IMR-90 (cell line): ENCODE measurements at regions not wholly inside any gene's neighbourhood (a gene's known extent, or its start where the extent isn't known, plus 50 kb on each side); places are given as distances from the start of the nearest gene placed in this dataset.
A peak's percentile ranks its signal among the peaks of the same experiment; 100 is the strongest.

ENCODE experiments used
- ATAC-seq: fragments of 200-7000 bp; cut with Tn5 transposase; 2 replicates; pipeline ENCODE4 v1.9.1; 2020; ENCODE audit warnings: low read depth, mild to moderate bottlenecking, moderate library complexity
- BruUV-seq: library from RNA; stranded (reverse); fragments of 400-500 nt; replicated peaks from 2 replicates; lab custom pipeline; 2021; lab: Mats Ljungman, UMichigan
- CTCF ChIA-PET: fragments of 300-600 bp; formaldehyde crosslinking; extraction: SDS; loops from one replicate; lab custom pipeline; 2021; ENCODE audit warnings: antibody characterized with exemption; lab: Yijun Ruan, JAX
- POLR2A ChIA-PET: fragments of 300-600 bp; sonication (Branson Sonifier 250); formaldehyde crosslinking; loops from one replicate; lab custom pipeline; 2022; ENCODE audit warnings: antibody characterized with exemption; ENCODE audit not compliant: unreplicated experiment; lab: Charles Lee
- DNase-seq: peaks from one replicate; pipeline ENCODE4 v3.0.0; 2013
- H2AFZ ChIP-seq: replicated peaks from 2 replicates; pipeline ENCODE3; 2013; ENCODE audit warnings: low read length, mild to moderate bottlenecking; ENCODE audit not compliant: poor library complexity
- H2AK5ac ChIP-seq: 2 replicates; pipeline ENCODE4 v1.6.1; 2013; ENCODE audit warnings: low read depth, low read length, inconsistent platforms
- H2AK9ac ChIP-seq: replicated peaks from 2 replicates; pipeline ENCODE3; 2013; ENCODE audit warnings: mild to moderate bottlenecking, low read depth, low read length, moderate library complexity; ENCODE audit not compliant: poor library complexity
- H2BK120ac ChIP-seq: 2 replicates; pipeline ENCODE4 v1.6.1; 2013; ENCODE audit warnings: low read depth, low read length, inconsistent platforms
- H2BK15ac ChIP-seq: 3 replicates; pipeline ENCODE4 v1.6.1; 2013; ENCODE audit warnings: low read depth, low read length, inconsistent platforms
- H2BK20ac ChIP-seq: 2 replicates; pipeline ENCODE4 v1.6.1; 2013; ENCODE audit warnings: low read depth, mild to moderate bottlenecking, inconsistent platforms, low read length, moderate library complexity
- H2BK5ac ChIP-seq: 2 replicates; pipeline ENCODE4 v1.6.1; 2013; ENCODE audit warnings: mild to moderate bottlenecking, low read depth, low read length, inconsistent platforms; ENCODE audit not compliant: poor library complexity, severe bottlenecking
- H3K14ac ChIP-seq: replicated peaks from 2 replicates; pipeline ENCODE4 v1.6.1; 2013; ENCODE audit warnings: low read depth, low read length, inconsistent platforms
- H3K18ac ChIP-seq: 2 replicates; pipeline ENCODE4 v1.6.1; 2013; ENCODE audit warnings: low read depth, low read length, control low read depth
- H3K23ac ChIP-seq: 2 replicates; pipeline ENCODE4 v1.6.1; 2013; ENCODE audit warnings: low read depth, low read length, inconsistent platforms
- H3K27ac ChIP-seq: 2 replicates; pipeline ENCODE4 v1.5.1; 2013; ENCODE audit warnings: mild to moderate bottlenecking, control low read depth, low read length; ENCODE audit not compliant: insufficient read depth
- H3K27me3 ChIP-seq: 2 replicates; pipeline ENCODE4 v1.6.1; 2013; ENCODE audit warnings: low read length; ENCODE audit not compliant: control insufficient read depth, insufficient read depth
- H3K36me3 ChIP-seq: 2 replicates; pipeline ENCODE4 v1.6.1; 2013; ENCODE audit warnings: low read length, mixed read lengths; ENCODE audit not compliant: control insufficient read depth, insufficient read depth
- H3K4ac ChIP-seq: 2 replicates; pipeline ENCODE4 v1.6.1; 2013; ENCODE audit warnings: low read depth, low read length, inconsistent platforms
- H3K4me1 ChIP-seq: 2 replicates; pipeline ENCODE4 v1.6.1; 2013; ENCODE audit warnings: low read length, mixed read lengths; ENCODE audit not compliant: control insufficient read depth, insufficient read depth
- H3K4me2 ChIP-seq: 2 replicates; pipeline ENCODE4 v1.6.1; 2013; ENCODE audit warnings: low read depth, mild to moderate bottlenecking, control low read depth, low read length, moderate library complexity
- H3K4me3 ChIP-seq: 2 replicates; pipeline ENCODE4 v1.5.1; 2013; ENCODE audit warnings: low read depth, mild to moderate bottlenecking, control low read depth, low read length, moderate library complexity; ENCODE audit not compliant: insufficient read depth
- H3K56ac ChIP-seq: 2 replicates; pipeline ENCODE4 v1.6.1; 2013; ENCODE audit warnings: low read length, inconsistent platforms; ENCODE audit not compliant: insufficient read depth; ENCODE audit errors: extremely low read depth
- H3K79me1 ChIP-seq, 2 experiments: 2 replicates each; pipeline ENCODE4 v1.6.1; 2013; ENCODE audit warnings: low read length in 2 of 2, inconsistent platforms in 1 of 2, low read depth in 1 of 2
- H3K9ac ChIP-seq: 2 replicates; pipeline ENCODE4 v1.6.1; 2013; ENCODE audit warnings: low read depth, low read length, control low read depth
- H3K9me1 ChIP-seq: 2 replicates; pipeline ENCODE4 v1.6.1; 2013; ENCODE audit warnings: low read length, inconsistent platforms; ENCODE audit not compliant: insufficient read depth
- H3K9me3 ChIP-seq: 2 replicates; pipeline ENCODE4 v1.6.1; 2013; ENCODE audit warnings: low read length; ENCODE audit not compliant: control insufficient read depth, insufficient read depth
- H4K20me1 ChIP-seq: 2 replicates; pipeline ENCODE4 v1.6.1; 2013; ENCODE audit warnings: low read length, inconsistent platforms; ENCODE audit not compliant: insufficient read depth
- H4K5ac ChIP-seq: 2 replicates; pipeline ENCODE4 v1.6.1; 2013; ENCODE audit warnings: mild to moderate bottlenecking, low read depth, low read length, control low read depth
- H4K8ac ChIP-seq, 2 experiments: 2 replicates each; pipeline ENCODE4 v1.6.1; 2013; ENCODE audit warnings: low read depth in 2 of 2, low read length in 2 of 2, control low read depth in 1 of 2, inconsistent platforms in 1 of 2
- H4K91ac ChIP-seq: 2 replicates; pipeline ENCODE4 v1.6.1; 2013; ENCODE audit warnings: low read depth, low read length, inconsistent platforms; ENCODE audit not compliant: insufficient read depth
- BHLHE40 ChIP-seq: fragments of 150-350 bp; IDR thresholded peaks from 2 replicates; pipeline ENCODE4 v1.6.1; 2016; ENCODE audit warnings: mild to moderate bottlenecking, low read depth, low read length
- CHD1 ChIP-seq: IDR thresholded peaks from 2 replicates; pipeline ENCODE4 v1.6.1; 2012; ENCODE audit warnings: low read depth, low read length, improper control_type of control experiment
- CTCF ChIP-seq: conservative IDR thresholded peaks from 2 replicates; pipeline ENCODE4 v1.5.1; 2012; ENCODE audit warnings: mild to moderate bottlenecking, low read depth, low read length, improper control_type of control experiment
- FOS ChIP-seq: fragments of 150-350 bp; IDR thresholded peaks from 2 replicates; pipeline ENCODE4 v1.6.1; 2016; ENCODE audit warnings: low read depth, low read length
- MAZ ChIP-seq: IDR thresholded peaks from 2 replicates; pipeline ENCODE4 v1.6.1; 2012; ENCODE audit warnings: low read depth, mild to moderate bottlenecking, low read length, improper control_type of control experiment, moderate library complexity, borderline replicate concordance
- RAD21 ChIP-seq: IDR thresholded peaks from 2 replicates; pipeline ENCODE4 v1.6.1; 2012; ENCODE audit warnings: low read length, improper control_type of control experiment
- RCOR1 ChIP-seq: IDR thresholded peaks from 2 replicates; pipeline ENCODE4 v1.6.1; 2012; ENCODE audit warnings: mild to moderate bottlenecking, low read length, improper control_type of control experiment; ENCODE audit not compliant: insufficient replicate concordance
- dilution Hi-C: fragments of 300-500 bp; cut with HindIII; formaldehyde crosslinking; loops from one replicate; pipeline ENCODE4 v1.14.3; 2018; ENCODE audit warnings: low sequenced_read_pairs; ENCODE audit not compliant: unreplicated experiment
- in situ Hi-C: fragments of 300-500 bp; cut with MboI; formaldehyde crosslinking; loops from 3 replicates; pipeline ENCODE4 v1.14.3; 2019; ENCODE audit warnings: low sequenced_read_pairs, inconsistent platforms, mixed read lengths
- intact Hi-C: fragments of 100-400 bp; cut with micrococcal nuclease; formaldehyde crosslinking; loops from 2 replicates; pipeline ENCODE4 v1.10.0; 2022
- TF ChIP-seq, protein P1 (sequence below): fragments of 150-350 bp; IDR thresholded peaks from 2 replicates; pipeline ENCODE4 v1.6.1; 2016; ENCODE audit warnings: low read depth, mild to moderate bottlenecking, low read length, moderate library complexity, borderline replicate concordance

GRCh38 chr2:182589121-182589520 lies 126.9 kb upstream of the DNAJC10 start:
- peak overlapping the region; percentile 80; the same call in 1 of the 2 replicates for H2BK20ac ChIP-seq
- no peak overlapping the region for H2AFZ ChIP-seq
- no peak overlapping the region for H2BK120ac ChIP-seq
- H3K18ac ChIP-seq, result peak overlapping the region; percentile 75; the same call in 1 of the 2 replicates
- no peaks in the 10 kb centered on the region for H3K36me3 ChIP-seq
- peaks cover 10% of the 10 kb centered on the region for H3K4me1 ChIP-seq
- H3K9me1 ChIP-seq, result no peaks in the 10 kb centered on the region
- no peak for DNase-seq
- no peak overlapping the region for H3K23ac ChIP-seq
- peaks cover 4% of the 10 kb centered on the region; the same call in 1 of the 2 replicates for H3K27me3 ChIP-seq
- H4K91ac ChIP-seq, result no peak overlapping the region
- ChIA-PET POLR2A (no interaction called here), CTCF (no interaction called here)
- H3K4ac ChIP-seq, result no peak overlapping the region
- H3K9ac ChIP-seq, result no peak overlapping the region
- dilution Hi-C loops, result no loop called here
- H3K79me1 ChIP-seq, result no peaks in the 10 kb centered on the region
- H2BK5ac ChIP-seq, result no peak overlapping the region
- no peak overlapping the region for H2AK5ac ChIP-seq
- H2BK15ac ChIP-seq, result no peak overlapping the region
- no TSS peak for BruUV-seq
- no peak overlapping the region for H3K4me2 ChIP-seq
- no peak overlapping the region for H3K14ac ChIP-seq
- no peak for ATAC-seq
- H4K20me1 ChIP-seq, result no peaks in the 10 kb centered on the region
- H4K8ac ChIP-seq, result no peak overlapping the region
- TF ChIP-seq RCOR1, result no peak
- no peak for TF ChIP-seq RAD21
- TF ChIP-seq, protein P1, sequence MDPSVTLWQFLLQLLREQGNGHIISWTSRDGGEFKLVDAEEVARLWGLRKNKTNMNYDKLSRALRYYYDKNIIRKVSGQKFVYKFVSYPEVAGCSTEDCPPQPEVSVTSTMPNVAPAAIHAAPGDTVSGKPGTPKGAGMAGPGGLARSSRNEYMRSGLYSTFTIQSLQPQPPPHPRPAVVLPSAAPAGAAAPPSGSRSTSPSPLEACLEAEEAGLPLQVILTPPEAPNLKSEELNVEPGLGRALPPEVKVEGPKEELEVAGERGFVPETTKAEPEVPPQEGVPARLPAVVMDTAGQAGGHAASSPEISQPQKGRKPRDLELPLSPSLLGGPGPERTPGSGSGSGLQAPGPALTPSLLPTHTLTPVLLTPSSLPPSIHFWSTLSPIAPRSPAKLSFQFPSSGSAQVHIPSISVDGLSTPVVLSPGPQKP, result no peak
- TF ChIP-seq CTCF, result no peak
- no peak for TF ChIP-seq MAZ
- no peak for TF ChIP-seq FOS
- no peak for TF ChIP-seq BHLHE40
- no peak for TF ChIP-seq CHD1
- H4K5ac ChIP-seq, result no peak overlapping the region
- H3K27ac ChIP-seq, result no peak overlapping the region
- H3K56ac ChIP-seq, result no peak overlapping the region
- no peak overlapping the region for H2AK9ac ChIP-seq
- H3K4me3 ChIP-seq, result no peak overlapping the region
- in situ Hi-C loops, result no loop called here
- intact Hi-C loops, result loop anchor here (2.0 kb wide), 1 partner anchor 140 kb away; no protein-coding TSS in a partner anchor
- H3K9me3 ChIP-seq, result no peaks in the 10 kb centered on the region
